ENCODE measurements at regions not wholly inside any gene's neighbourhood (a gene's known extent, or its start where the extent isn't known, plus 50 kb on each side); places are given as distances from the start of the nearest gene placed in this dataset.
"Not testable (repeated sequence)": the region's sequence is repeated elsewhere in the genome, so short reads cannot be mapped to it uniquely, and the experiment has no call there.

DNA sequence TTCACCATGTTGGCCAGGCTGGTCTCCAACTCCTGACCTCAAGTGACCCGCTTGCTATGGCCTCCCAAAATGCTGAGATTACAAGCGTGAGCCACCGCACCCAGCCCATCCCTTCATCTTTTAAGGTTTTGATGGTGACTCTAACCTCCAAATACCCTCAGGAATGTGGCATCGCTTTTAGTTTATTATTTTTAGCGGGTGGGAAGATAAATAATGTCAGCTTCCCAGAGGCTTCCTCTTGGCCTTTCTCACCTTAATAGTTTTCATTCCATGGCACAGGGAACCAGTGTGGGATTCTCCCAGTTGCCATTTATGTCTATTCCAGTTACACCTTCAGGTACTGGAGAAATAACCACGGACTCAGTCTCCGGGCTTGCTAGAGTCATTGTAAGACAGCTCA, 92.1 kb upstream of the LRRN2 start:
- Histone ChIP-seq H3K9me3 (ENCODE audit: insufficient read depth, low read length) (no peaks in the 10 kb centered on the region), H3K27me3 (ENCODE audit: insufficient read depth, insufficient read length) (peaks cover 4% of the 10 kb centered on the region), H3K9ac (ENCODE audit: insufficient read length, low read depth) (no peak overlapping the region), H3K4me3 (ENCODE audit: insufficient read length, low read depth) (no peak overlapping the region), H3K36me3 (ENCODE audit: insufficient read depth, insufficient read length, low read length) (no peaks in the 10 kb centered on the region), H3K4me1 (ENCODE audit: insufficient read depth, insufficient read length) (no peaks in the 10 kb centered on the region)
- TF ChIP-seq ZNF274 (IDR thresholded peaks at IDR 0.05; ENCODE audit: low read depth, low read length) (no peak), SUZ12 (IDR thresholded peaks at IDR 0.05; ENCODE audit: extremely low read depth, insufficient read depth, insufficient read length) (no peak), YY1 (IDR thresholded peaks at IDR 0.05; ENCODE audit: insufficient read depth, insufficient read length) (no peak)
- no peak for DNase-seq (ENCODE audit: low read depth, low spot score)

DNA sequence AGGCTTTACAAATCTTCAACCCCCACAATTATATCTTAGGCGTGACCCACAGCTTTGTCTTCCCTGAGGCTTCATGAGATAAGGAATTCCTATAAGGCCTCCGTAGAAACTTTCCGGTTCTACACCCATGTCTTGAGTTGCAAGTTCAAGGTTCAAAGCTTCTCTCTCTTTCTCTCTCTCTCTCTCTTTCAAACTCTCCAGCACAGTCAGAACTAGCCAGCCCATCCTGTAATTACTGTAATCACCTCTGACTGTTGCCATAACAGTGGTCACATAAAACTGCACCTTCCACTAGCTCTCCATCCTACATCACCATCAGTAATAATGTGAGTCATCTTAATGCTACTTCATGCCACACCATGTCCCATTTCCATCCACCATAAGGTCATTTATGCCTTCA, 90.0 kb upstream of the NFASC start:
- no peaks in the 10 kb centered on the region for H3K4me1 ChIP-seq (ENCODE audit: insufficient read depth, insufficient read length)
- H3K9ac ChIP-seq (ENCODE audit: insufficient read length, low read depth), result no peak overlapping the region
- no peaks in the 10 kb centered on the region for H3K9me3 ChIP-seq (ENCODE audit: insufficient read depth, low read length)
- peaks cover 4% of the 10 kb centered on the region for H3K27me3 ChIP-seq (ENCODE audit: insufficient read depth, insufficient read length)
- no peak for DNase-seq (ENCODE audit: low read depth, low spot score)
- no peak overlapping the region for H3K4me3 ChIP-seq (ENCODE audit: insufficient read length, low read depth)
- H3K36me3 ChIP-seq (ENCODE audit: insufficient read depth, insufficient read length, low read length), result no peaks in the 10 kb centered on the region
- TF ChIP-seq SUZ12 (IDR thresholded peaks at IDR 0.05; ENCODE audit: extremely low read depth, insufficient read depth, insufficient read length) (no peak), ZNF274 (IDR thresholded peaks at IDR 0.05; ENCODE audit: low read depth, low read length) (no peak), YY1 (IDR thresholded peaks at IDR 0.05; ENCODE audit: insufficient read depth, insufficient read length) (no peak)

DNA sequence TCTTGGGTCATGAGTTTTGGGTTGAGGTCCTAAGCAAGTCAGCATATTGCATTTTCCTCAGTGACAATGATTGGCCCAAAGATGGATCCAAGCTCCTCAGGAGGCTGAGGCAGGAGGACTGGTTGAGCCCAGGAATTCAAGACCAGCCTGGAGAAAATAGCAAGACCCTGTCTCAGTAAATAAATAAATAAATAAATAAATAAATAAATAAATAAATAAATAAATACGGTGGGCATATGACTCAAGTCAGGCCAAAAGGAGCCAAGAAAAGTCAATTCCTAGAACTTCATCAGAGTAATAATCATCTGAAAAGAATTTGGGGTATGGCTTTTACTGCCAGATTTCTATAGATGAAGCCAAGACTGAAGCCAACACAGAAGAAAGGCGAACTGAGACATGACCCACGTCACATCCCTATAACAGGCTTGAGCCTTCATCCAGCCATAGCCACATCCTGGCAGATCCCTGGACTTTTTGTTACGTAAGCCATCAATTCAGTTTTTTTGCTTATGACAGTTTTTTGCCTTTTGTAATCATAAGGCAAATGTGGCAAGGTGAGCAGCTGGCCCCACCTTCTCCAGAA, 88.5 kb upstream of the NFASC start:
- no peaks in the 10 kb centered on the region for H3K4me1 ChIP-seq (ENCODE audit: insufficient read depth, insufficient read length)
- no peak for DNase-seq (ENCODE audit: low read depth, low spot score)
- no peak overlapping the region for H3K9ac ChIP-seq (ENCODE audit: insufficient read length, low read depth)
- TF ChIP-seq SUZ12 (IDR thresholded peaks at IDR 0.05; ENCODE audit: extremely low read depth, insufficient read depth, insufficient read length) (no peak), YY1 (IDR thresholded peaks at IDR 0.05; ENCODE audit: insufficient read depth, insufficient read length) (no peak), ZNF274 (IDR thresholded peaks at IDR 0.05; ENCODE audit: low read depth, low read length) (no peak)
- H3K36me3 ChIP-seq (ENCODE audit: insufficient read depth, insufficient read length, low read length), result no peaks in the 10 kb centered on the region
- H3K9me3 ChIP-seq (ENCODE audit: insufficient read depth, low read length), result no peaks in the 10 kb centered on the region
- H3K27me3 ChIP-seq (ENCODE audit: insufficient read depth, insufficient read length), result peaks cover 4% of the 10 kb centered on the region
- no peak overlapping the region for H3K4me3 ChIP-seq (ENCODE audit: insufficient read length, low read depth)

- not testable (repeated sequence) for H3K9ac ChIP-seq (ENCODE audit: insufficient read length, low read depth); DNase-seq (ENCODE audit: low read depth, low spot score); H3K4me3 ChIP-seq (ENCODE audit: insufficient read length, low read depth); H3K36me3 ChIP-seq (ENCODE audit: insufficient read depth, insufficient read length, low read length); H3K4me1 ChIP-seq (ENCODE audit: insufficient read depth, insufficient read length); H3K27me3 ChIP-seq (ENCODE audit: insufficient read depth, insufficient read length); H3K9me3 ChIP-seq (ENCODE audit: insufficient read depth, low read length)
These were observed 85.6 kb upstream of the NFASC start for GRCh38 chr1:204785023-204785422.

DNA sequence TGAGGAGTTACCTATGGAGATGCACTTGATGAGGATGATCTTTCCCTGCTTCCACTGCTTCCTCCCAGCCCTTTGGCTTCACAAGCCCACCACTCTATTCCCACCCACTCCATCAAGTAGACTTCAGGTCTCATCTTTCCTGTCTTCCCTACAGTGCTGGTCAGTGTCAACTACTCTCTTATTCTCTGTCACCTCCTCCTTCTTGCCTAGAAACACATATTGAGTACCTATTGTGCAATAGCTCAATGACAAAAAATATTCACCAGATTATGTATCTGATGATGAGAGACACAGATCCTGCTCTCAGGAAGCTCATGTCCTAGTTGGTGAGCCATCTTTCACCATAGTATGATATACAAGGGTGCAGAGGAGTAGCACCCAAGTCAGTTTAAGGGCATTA, 82.2 kb upstream of the NFASC start:
- H3K9me3 ChIP-seq (ENCODE audit: insufficient read depth, low read length), result no peaks in the 10 kb centered on the region
- H3K27me3 ChIP-seq (ENCODE audit: insufficient read depth, insufficient read length), result no peaks in the 10 kb centered on the region
- H3K9ac ChIP-seq (ENCODE audit: insufficient read length, low read depth), result no peak overlapping the region
- DNase-seq (ENCODE audit: low read depth, low spot score), result no peak
- peaks cover 3% of the 10 kb centered on the region for H3K4me1 ChIP-seq (ENCODE audit: insufficient read depth, insufficient read length)
- no peaks in the 10 kb centered on the region for H3K36me3 ChIP-seq (ENCODE audit: insufficient read depth, insufficient read length, low read length)
- TF ChIP-seq SUZ12 (IDR thresholded peaks at IDR 0.05; ENCODE audit: extremely low read depth, insufficient read depth, insufficient read length), result no peak
- TF ChIP-seq YY1 (IDR thresholded peaks at IDR 0.05; ENCODE audit: insufficient read depth, insufficient read length), result no peak
- TF ChIP-seq ZNF274 (IDR thresholded peaks at IDR 0.05; ENCODE audit: low read depth, low read length), result no peak
- no peak overlapping the region for H3K4me3 ChIP-seq (ENCODE audit: insufficient read length, low read depth)

DNA sequence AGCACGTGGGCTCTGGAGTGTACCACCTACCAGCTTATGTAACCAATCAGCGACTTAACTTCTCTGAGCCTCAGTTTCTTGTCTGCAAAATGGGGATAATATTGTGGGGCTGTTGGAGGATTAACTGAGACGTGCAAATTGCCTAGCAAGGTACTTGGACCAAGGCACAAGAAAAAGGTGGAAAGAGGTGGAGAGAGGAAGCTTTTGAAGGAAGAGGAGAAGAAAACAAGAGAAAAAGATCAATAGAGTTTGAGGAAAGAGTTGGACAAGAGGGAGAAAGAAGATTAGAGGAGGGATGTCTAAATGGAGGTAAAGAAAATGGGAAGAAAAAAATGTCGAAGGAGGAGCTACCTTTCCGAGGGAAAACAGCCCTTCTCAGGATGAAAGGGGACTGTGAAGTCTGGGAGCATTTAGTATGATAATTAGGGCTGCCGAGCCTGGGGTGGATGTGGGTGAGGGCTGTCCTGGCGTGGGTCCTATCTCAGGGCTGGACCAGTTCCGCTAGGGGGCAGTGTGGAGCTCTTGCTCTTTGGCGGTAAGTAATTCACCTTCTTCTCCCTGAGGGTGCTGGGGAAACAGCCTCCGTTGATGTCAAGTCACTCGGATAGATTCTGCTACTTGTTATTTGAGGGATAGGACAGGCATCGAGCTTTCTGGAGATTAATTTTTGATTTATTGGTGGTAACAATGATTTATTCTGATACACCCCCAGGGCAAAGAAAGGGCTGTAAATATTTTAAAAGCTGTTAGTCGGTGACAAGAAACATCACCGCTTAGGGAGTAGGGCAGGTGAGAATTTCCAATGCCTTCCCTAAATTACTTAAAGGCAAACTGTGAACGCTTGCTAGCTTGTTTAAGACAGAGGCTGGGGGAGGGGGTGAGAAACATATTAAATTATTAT, 79.0 kb upstream of the NFASC start:
- H3K36me3 ChIP-seq (ENCODE audit: insufficient read depth, insufficient read length, low read length), result no peaks in the 10 kb centered on the region
- TF ChIP-seq ZNF274 (IDR thresholded peaks at IDR 0.05; ENCODE audit: low read depth, low read length) (no peak), YY1 (IDR thresholded peaks at IDR 0.05; ENCODE audit: insufficient read depth, insufficient read length) (no peak), SUZ12 (IDR thresholded peaks at IDR 0.05; ENCODE audit: extremely low read depth, insufficient read depth, insufficient read length) (no peak)
- no peaks in the 10 kb centered on the region for H3K9me3 ChIP-seq (ENCODE audit: insufficient read depth, low read length)
- DNase-seq (ENCODE audit: low read depth, low spot score), result peak; percentile 94
- peaks cover 3% of the 10 kb centered on the region for H3K4me1 ChIP-seq (ENCODE audit: insufficient read depth, insufficient read length)
- H3K4me3 ChIP-seq (ENCODE audit: insufficient read length, low read depth), result no peak overlapping the region
- H3K9ac ChIP-seq (ENCODE audit: insufficient read length, low read depth), result no peak overlapping the region
- no peaks in the 10 kb centered on the region for H3K27me3 ChIP-seq (ENCODE audit: insufficient read depth, insufficient read length)

DNA sequence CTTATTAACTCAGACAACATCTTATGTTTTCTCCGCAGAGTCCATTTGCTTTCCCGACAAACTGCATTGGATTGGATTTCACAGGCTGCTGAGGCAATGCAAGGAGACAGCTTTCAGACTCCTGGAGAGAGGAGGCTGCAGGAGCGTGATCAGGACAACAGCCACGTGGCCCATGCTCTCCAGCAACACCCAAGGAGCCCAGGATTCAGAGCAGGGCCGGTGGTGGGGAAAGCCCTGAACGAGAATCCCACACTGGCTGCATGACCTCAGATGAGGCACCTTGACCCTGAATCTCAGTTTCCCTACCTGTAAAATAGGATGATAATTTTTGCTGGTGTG, 78.3 kb upstream of the NFASC start:
- peaks cover 3% of the 10 kb centered on the region for H3K4me1 ChIP-seq (ENCODE audit: insufficient read depth, insufficient read length)
- TF ChIP-seq ZNF274 (IDR thresholded peaks at IDR 0.05; ENCODE audit: low read depth, low read length), result no peak
- no peak for TF ChIP-seq YY1 (IDR thresholded peaks at IDR 0.05; ENCODE audit: insufficient read depth, insufficient read length)
- no peak for TF ChIP-seq SUZ12 (IDR thresholded peaks at IDR 0.05; ENCODE audit: extremely low read depth, insufficient read depth, insufficient read length)
- no peak overlapping the region for H3K9ac ChIP-seq (ENCODE audit: insufficient read length, low read depth)

More for the DNA sequence above, 78.3 kb upstream of the NFASC start:
- no peak for DNase-seq (ENCODE audit: low read depth, low spot score)
- Histone ChIP-seq H3K27me3 (ENCODE audit: insufficient read depth, insufficient read length) (no peaks in the 10 kb centered on the region), H3K36me3 (ENCODE audit: insufficient read depth, insufficient read length, low read length) (no peaks in the 10 kb centered on the region), H3K4me3 (ENCODE audit: insufficient read length, low read depth) (no peak overlapping the region), H3K9me3 (ENCODE audit: insufficient read depth, low read length) (no peaks in the 10 kb centered on the region)
